AG04450 (cell line): ENCODE measurements at regions not wholly inside any gene's neighbourhood (a gene's known extent, or its start where the extent isn't known, plus 50 kb on each side); places are given as distances from the start of the nearest gene placed in this dataset.

Source experiments
- CTCF ChIA-PET: fragments of 300-600, 350-600 bp; formaldehyde crosslinking; extraction: SDS; loops from one replicate; lab custom pipeline; 2022; ENCODE audit warnings: antibody characterized with exemption, inconsistent platforms; lab: Charles Lee
- POLR2A ChIA-PET: fragments of 350-600 bp; formaldehyde crosslinking; extraction: SDS; loops from one replicate; lab custom pipeline; 2021; ENCODE audit warnings: antibody characterized with exemption, inconsistent platforms; lab: Yijun Ruan, JAX
- DNase-seq: peaks from one replicate; pipeline ENCODE4 v3.0.0-alpha.2; 2011; ENCODE audit warnings: low read depth, low spot score
- H3K27ac ChIP-seq: one replicate; pipeline ENCODE4 v1.5.1; 2012; ENCODE audit warnings: low read depth, low read length, control low read depth
- H3K27me3 ChIP-seq: one replicate; pipeline ENCODE4 v1.6.0; 2012; ENCODE audit warnings: low read length; ENCODE audit not compliant: control insufficient read depth, insufficient read depth
- H3K4me3 ChIP-seq: 2 replicates; pipeline ENCODE4 v1.5.1; 2011; ENCODE audit warnings: mild to moderate bottlenecking, low read depth, low read length, control low read depth
- H3K9me3 ChIP-seq: 2 replicates; pipeline ENCODE4 v1.5.1; 2012; ENCODE audit warnings: low read length; ENCODE audit not compliant: control insufficient read depth, insufficient read depth
- CTCF ChIP-seq: IDR thresholded peaks from 2 replicates; pipeline ENCODE4 v1.5.1; 2011; ENCODE audit warnings: low read depth, low read length, control low read depth, inconsistent platforms

GRCh38 chr3:5750091-5750490, 562.6 kb downstream of the EDEM1 start:
- no peak overlapping the region for H3K27ac ChIP-seq
- H3K4me3 ChIP-seq: no peak overlapping the region
- TF ChIP-seq CTCF: no peak
- DNase-seq: no peak
- H3K9me3 ChIP-seq: peaks cover 10% of the 10 kb centered on the region
- ChIA-PET CTCF (no interaction called here), POLR2A (no interaction called here)
- no peaks in the 10 kb centered on the region for H3K27me3 ChIP-seq

DNA sequence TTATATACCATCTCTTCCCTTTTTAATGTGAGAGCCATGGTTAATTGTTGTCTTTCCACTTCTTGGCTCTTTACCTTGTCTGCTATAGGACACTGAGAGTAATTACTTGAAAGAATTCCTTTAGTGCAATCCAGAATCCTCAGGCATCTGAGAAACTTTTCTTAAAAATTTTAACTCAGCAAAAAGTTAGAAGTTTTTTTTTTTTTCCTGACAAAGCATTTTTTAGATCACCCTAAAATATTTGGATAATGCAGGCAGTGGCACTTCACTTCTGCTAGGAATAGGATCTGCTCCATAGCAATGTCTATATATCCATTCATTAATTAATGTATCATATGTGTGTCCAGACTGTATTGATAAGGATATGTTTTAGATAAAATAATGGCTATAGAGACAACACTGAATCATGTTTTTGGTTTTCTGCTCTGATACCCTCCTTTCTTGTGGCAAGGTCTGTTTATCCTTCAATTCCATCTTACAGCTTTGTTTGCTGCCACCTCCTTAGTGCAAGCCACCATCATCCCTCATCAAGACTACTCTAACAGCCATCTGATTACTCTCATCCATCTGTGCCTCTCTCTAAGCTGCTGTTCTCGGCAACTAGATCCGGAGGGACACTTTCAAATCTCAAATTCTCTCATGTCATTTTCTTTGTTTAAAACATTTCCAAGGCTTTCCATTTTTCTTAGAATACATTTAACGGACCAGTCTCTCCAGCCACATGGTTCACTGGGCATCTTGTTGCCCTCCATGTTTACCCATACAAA, 563.5 kb downstream of the EDEM1 start:
- Histone ChIP-seq H3K27ac (no peak overlapping the region), H3K9me3 (peaks cover 13% of the 10 kb centered on the region), H3K27me3 (no peaks in the 10 kb centered on the region), H3K4me3 (no peak overlapping the region)
- TF ChIP-seq CTCF: no peak
- ChIA-PET POLR2A (no interaction called here), CTCF (no interaction called here)
- no peak for DNase-seq

DNA sequence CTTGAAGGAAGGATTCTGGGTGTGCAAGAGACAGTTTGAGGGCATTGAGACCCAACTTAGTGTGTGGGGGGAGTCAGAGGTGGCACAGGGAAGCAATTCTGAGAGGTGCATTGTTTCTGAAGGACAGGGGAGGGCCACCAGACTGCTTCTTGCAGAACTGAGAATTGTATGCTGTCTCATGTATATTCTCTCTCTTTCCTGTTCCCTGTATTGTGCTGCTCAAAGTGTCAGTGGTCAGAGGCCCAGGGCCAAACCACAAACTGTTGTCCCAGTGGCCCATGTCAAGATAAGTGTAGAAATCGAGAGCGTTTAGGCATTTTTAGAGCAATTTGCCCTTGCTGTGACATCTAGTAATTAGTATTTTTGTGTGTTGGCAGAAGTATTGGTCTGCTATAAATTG, 567.1 kb downstream of the EDEM1 start:
- Histone ChIP-seq H3K27ac (no peak overlapping the region), H3K27me3 (no peaks in the 10 kb centered on the region), H3K9me3 (peaks cover 17% of the 10 kb centered on the region), H3K4me3 (no peak overlapping the region)
- CTCF ChIA-PET: no interaction called here
- POLR2A ChIA-PET: no interaction called here
- no peak for DNase-seq
- TF ChIP-seq CTCF: no peak

DNA sequence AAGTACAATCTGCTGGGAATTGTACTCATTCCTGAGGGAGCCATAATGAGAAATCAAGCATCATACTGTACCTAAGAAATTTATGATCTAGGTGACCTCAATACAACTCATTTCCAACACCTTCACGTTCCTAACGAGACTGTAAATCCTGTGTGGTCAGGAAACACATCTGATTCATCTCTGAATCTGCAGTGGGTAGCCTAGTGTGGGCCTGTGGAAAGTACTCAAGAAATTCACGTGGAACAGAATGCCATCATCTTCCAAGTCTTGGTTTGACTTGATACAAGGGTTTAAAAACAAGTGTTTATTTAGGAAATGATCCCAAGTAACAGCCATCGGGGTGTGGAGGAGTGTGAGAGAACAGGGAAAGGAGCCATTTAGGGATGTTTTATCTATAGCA, 568.9 kb downstream of the EDEM1 start:
- no peaks in the 10 kb centered on the region for H3K27me3 ChIP-seq
- no peak overlapping the region for H3K27ac ChIP-seq
- no peak for TF ChIP-seq CTCF
- POLR2A ChIA-PET: no interaction called here
- no peak for DNase-seq
- CTCF ChIA-PET: no interaction called here
- peaks cover 16% of the 10 kb centered on the region for H3K9me3 ChIP-seq
- H3K4me3 ChIP-seq: no peak overlapping the region

- TF ChIP-seq CTCF: no peak
- CTCF ChIA-PET: no interaction called here
These were observed 569.8 kb downstream of the EDEM1 start for GRCh38 chr3:5757213-5757804.

More at GRCh38 chr3:5757213-5757804, 569.8 kb downstream of the EDEM1 start:
- Histone ChIP-seq H3K27me3 (no peaks in the 10 kb centered on the region), H3K4me3 (no peak overlapping the region), H3K9me3 (peaks cover 10% of the 10 kb centered on the region), H3K27ac (no peak overlapping the region)
- POLR2A ChIA-PET: no interaction called here
- no peak for DNase-seq
